ENCODE measurements at regions not wholly inside any gene's neighbourhood (a gene's known extent, or its start where the extent isn't known, plus 50 kb on each side); places are given as distances from the start of the nearest gene placed in this dataset.

DNA sequence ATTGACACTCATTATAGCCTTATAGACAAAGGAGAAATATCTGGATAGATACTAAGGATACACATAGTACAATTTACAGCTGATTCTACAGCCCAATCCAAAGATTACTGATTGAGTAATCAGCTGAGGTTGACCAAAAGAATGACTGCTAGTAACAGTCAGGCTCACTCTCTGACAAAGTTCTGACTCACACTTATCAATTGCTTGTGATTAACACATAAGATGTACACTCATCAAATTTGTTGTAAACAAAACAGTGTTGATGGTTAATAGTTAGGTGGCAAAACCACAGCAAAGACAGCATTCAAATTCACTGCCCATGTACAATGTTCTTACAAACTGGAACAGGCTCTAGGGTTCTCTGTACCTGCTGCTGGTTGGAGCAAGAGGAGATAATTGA, 422.7 kb downstream of the TLE1 start:
- H3K9me3 ChIP-seq (ENCODE audit: insufficient read depth, low read depth), result peaks cover 12% of the 10 kb centered on the region
- H3K9me2 ChIP-seq (ENCODE audit: insufficient read depth), result no peaks in the 10 kb centered on the region
- peak in 1 of 2 experiments; percentile 42 for DNase-seq
- no peaks in the 10 kb centered on the region for H3F3A ChIP-seq (ENCODE audit: insufficient read depth, low read depth)
- ChIA-PET CTCF (no interaction called here), POLR2A (ENCODE audit: unreplicated experiment) (no interaction called here)
- H3K4me2 ChIP-seq, result no peak overlapping the region
- H3K27ac ChIP-seq, result no peak overlapping the region
- no peaks in the 10 kb centered on the region for H3K36me3 ChIP-seq (ENCODE audit: low read depth)
- intact Hi-C loops (cut with micrococcal nuclease; ENCODE audit: unreplicated experiment), result no loop called here
- H3K4me1 ChIP-seq (replicated peaks; ENCODE audit: insufficient read depth), result peaks cover 8% of the 10 kb centered on the region
- no peak for TF ChIP-seq EZH2 (IDR thresholded peaks at IDR 0.05; ENCODE audit: low read depth)
- TF ChIP-seq, protein P1, sequence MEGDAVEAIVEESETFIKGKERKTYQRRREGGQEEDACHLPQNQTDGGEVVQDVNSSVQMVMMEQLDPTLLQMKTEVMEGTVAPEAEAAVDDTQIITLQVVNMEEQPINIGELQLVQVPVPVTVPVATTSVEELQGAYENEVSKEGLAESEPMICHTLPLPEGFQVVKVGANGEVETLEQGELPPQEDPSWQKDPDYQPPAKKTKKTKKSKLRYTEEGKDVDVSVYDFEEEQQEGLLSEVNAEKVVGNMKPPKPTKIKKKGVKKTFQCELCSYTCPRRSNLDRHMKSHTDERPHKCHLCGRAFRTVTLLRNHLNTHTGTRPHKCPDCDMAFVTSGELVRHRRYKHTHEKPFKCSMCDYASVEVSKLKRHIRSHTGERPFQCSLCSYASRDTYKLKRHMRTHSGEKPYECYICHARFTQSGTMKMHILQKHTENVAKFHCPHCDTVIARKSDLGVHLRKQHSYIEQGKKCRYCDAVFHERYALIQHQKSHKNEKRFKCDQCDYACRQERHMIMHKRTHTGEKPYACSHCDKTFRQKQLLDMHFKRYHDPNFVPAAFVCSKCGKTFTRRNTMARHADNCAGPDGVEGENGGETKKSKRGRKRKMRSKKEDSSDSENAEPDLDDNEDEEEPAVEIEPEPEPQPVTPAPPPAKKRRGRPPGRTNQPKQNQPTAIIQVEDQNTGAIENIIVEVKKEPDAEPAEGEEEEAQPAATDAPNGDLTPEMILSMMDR (conservative IDR thresholded peaks at IDR 0.05), result no peak
- H2AFZ ChIP-seq, result no peak overlapping the region
- no TSS peak for BruUV-seq (replicated peaks)
- H3K4me3 ChIP-seq, result no peak overlapping the region
- H4K20me1 ChIP-seq (ENCODE audit: insufficient read depth), result no peaks in the 10 kb centered on the region
- no peaks in the 10 kb centered on the region for H3K79me2 ChIP-seq (ENCODE audit: low read depth)
- no peaks in the 10 kb centered on the region for H3K27me3 ChIP-seq (ENCODE audit: insufficient read depth, low read depth)

DNA sequence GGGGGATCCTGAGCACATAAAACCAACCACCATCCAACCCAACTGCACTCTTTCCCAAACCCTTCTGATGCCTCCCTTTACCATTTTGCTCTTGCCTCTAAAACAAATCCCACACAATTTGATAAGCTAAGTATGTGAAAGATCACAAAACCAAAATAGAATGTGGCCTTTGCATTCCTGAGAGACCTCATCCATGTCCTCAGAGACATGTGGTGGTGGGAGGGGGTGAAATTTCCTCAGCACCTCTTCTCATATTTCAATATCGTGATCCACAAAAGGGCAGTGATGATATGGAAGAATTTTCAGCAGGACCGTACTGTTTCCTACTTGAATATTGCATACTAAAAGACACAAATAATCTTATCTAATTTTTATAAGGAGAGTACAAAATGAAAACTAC, 423.3 kb downstream of the TLE1 start:
- CTCF ChIA-PET, result no interaction called here
- Histone ChIP-seq H3K4me2 (no peak overlapping the region), H3K79me2 (ENCODE audit: low read depth) (no peaks in the 10 kb centered on the region), H3K4me3 (no peak overlapping the region), H3K9me3 (ENCODE audit: insufficient read depth, low read depth) (peaks cover 10% of the 10 kb centered on the region), H3K36me3 (ENCODE audit: low read depth) (no peaks in the 10 kb centered on the region), H3K27me3 (ENCODE audit: insufficient read depth, low read depth) (no peaks in the 10 kb centered on the region), H3K27ac (no peak overlapping the region), H2AFZ (no peak overlapping the region), H3K4me1 (replicated peaks; ENCODE audit: insufficient read depth) (peaks cover 8% of the 10 kb centered on the region), H3K9me2 (ENCODE audit: insufficient read depth) (no peaks in the 10 kb centered on the region), H4K20me1 (ENCODE audit: insufficient read depth) (no peaks in the 10 kb centered on the region), H3F3A (ENCODE audit: insufficient read depth, low read depth) (no peaks in the 10 kb centered on the region)
- no peak for DNase-seq
- no peak for TF ChIP-seq EZH2 (IDR thresholded peaks at IDR 0.05; ENCODE audit: low read depth)
- TF ChIP-seq, protein P1 (conservative IDR thresholded peaks at IDR 0.05), result no peak
- POLR2A ChIA-PET (ENCODE audit: unreplicated experiment), result no interaction called here
- intact Hi-C loops (cut with micrococcal nuclease; ENCODE audit: unreplicated experiment), result no loop called here
- no TSS peak for BruUV-seq (replicated peaks)

DNA sequence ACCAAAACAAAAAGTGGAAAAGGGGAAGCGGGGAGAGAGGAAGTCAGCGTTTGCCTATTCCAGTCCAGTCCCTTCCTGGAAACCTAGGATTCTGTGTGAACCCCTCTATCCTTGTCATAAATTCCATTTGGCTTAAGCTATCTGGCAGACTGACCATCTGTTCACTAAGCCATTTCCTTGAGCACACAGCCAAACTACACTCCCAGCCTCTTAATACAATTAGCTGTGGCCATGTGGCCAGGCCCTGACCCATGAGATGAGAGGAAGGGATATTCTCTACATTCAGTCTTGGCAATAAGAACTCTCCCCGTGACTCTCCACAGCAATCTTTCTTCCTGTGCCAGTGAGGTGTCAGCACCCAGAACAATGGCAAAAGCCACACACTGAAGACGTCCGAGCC, 424.8 kb downstream of the TLE1 start:
- TF ChIP-seq, protein P1 (conservative IDR thresholded peaks at IDR 0.05), result no peak
- no peak for TF ChIP-seq EZH2 (IDR thresholded peaks at IDR 0.05; ENCODE audit: low read depth)
- Histone ChIP-seq H3K4me1 (replicated peaks; ENCODE audit: insufficient read depth) (peaks cover 8% of the 10 kb centered on the region), H3K9me2 (ENCODE audit: insufficient read depth) (no peaks in the 10 kb centered on the region), H4K20me1 (ENCODE audit: insufficient read depth) (no peaks in the 10 kb centered on the region), H3K27ac (no peak overlapping the region), H3K9me3 (ENCODE audit: insufficient read depth, low read depth) (peaks cover 4% of the 10 kb centered on the region), H3K79me2 (ENCODE audit: low read depth) (no peaks in the 10 kb centered on the region), H3K27me3 (ENCODE audit: insufficient read depth, low read depth) (no peaks in the 10 kb centered on the region), H2AFZ (no peak overlapping the region), H3K4me3 (no peak overlapping the region), H3K36me3 (ENCODE audit: low read depth) (no peaks in the 10 kb centered on the region), H3K4me2 (no peak overlapping the region), H3F3A (ENCODE audit: insufficient read depth, low read depth) (no peaks in the 10 kb centered on the region)
- intact Hi-C loops (cut with micrococcal nuclease; ENCODE audit: unreplicated experiment), result no loop called here
- ChIA-PET CTCF (no interaction called here), POLR2A (ENCODE audit: unreplicated experiment) (no interaction called here)
- no peak for DNase-seq
- no TSS peak for BruUV-seq (replicated peaks)
